Thyroid gland (tissue), 4 donors: ENCODE measurements at regions not wholly inside any gene's neighbourhood (a gene's known extent, or its start where the extent isn't known, plus 50 kb on each side); places are given as distances from the start of the nearest gene placed in this dataset.
"Not testable (repeated sequence)": the region's sequence is repeated elsewhere in the genome, so short reads cannot be mapped to it uniquely, and the experiment has no call there.

Source experiments
- CTCF ChIP-seq, 6 experiments: fragments of 200-600 bp in 3 of 6; fragments of 450-650 bp in 3 of 6; sonication (generic) in 3 of 6; IDR thresholded peaks; one replicate each; pipeline ENCODE4 v1.5.1; 2016 to 2019; ENCODE audit warnings: antibody characterized with exemption in 6 of 6, mild to moderate bottlenecking in 2 of 6, inconsistent platforms in 1 of 6, moderate library complexity in 1 of 6
- POLR2A ChIP-seq, 2 donors: fragments of 450-650 bp; IDR thresholded peaks; one replicate each; pipeline ENCODE4 v1.6.1; 2017; ENCODE audit warnings: antibody characterized with exemption in 2 of 2, mild to moderate bottlenecking in 2 of 2, moderate library complexity in 1 of 2

- not testable (repeated sequence) for TF ChIP-seq POLR2A, CTCF (IDR thresholded peaks at IDR 0.05)
Measured at GRCh38 chr4:10828918-10829538, 144.5 kb upstream of the CLNK start.
